T-cell (primary cell): ENCODE measurements at regions not wholly inside any gene's neighbourhood (a gene's known extent, or its start where the extent isn't known, plus 50 kb on each side); places are given as distances from the start of the nearest gene placed in this dataset.

Experiments
- ATAC-seq, 4 experiments: fragments of 200-7000 bp in 3 of 4; fragments of 150-1000 bp in 1 of 4; cut with Tn5 transposase; replicated peaks in 1 of 4; 1 replicate in 3 of 4; 2 replicates in 1 of 4; pipeline ENCODE4 v1.10.0; 2021; ENCODE audit warnings: moderate library complexity in 3 of 4, mild to moderate bottlenecking in 2 of 4, moderate number of reproducible peaks in 1 of 4
- CTCF ChIA-PET, 2 donors: fragments of 300-600 bp; sonication (Branson Sonifier 250); formaldehyde crosslinking; loops; one replicate each; lab custom pipeline; 2022; ENCODE audit warnings: antibody characterized with exemption in 2 of 2; lab: Charles Lee
- POLR2A ChIA-PET, 2 donors: fragments of 300-600 bp; sonication (Branson Sonifier 250); formaldehyde crosslinking; loops; one replicate each; lab custom pipeline; 2022; ENCODE audit warnings: antibody characterized with exemption in 2 of 2; lab: Charles Lee
- DNase-seq, 35 experiments: peaks; one replicate each; pipeline versions ENCODE4 v3.0.0 to v3.0.0-alpha.2; 2013 to 2023
- H3K27ac ChIP-seq: one replicate; pipeline ENCODE4 v1.5.1; 2013; ENCODE audit warnings: low read length
- H3K27me3 ChIP-seq, 2 experiments: replicated peaks in 1 of 2; 1 replicate in 1 of 2; 2 replicates in 1 of 2; pipeline versions ENCODE4 v1.6.1 to v1.7.0; 2013; ENCODE audit warnings: low read length in 1 of 2, mixed read lengths in 1 of 2; ENCODE audit not compliant: control insufficient read depth in 2 of 2, insufficient read depth in 2 of 2; ENCODE audit errors: extremely low read depth in 1 of 2
- H3K36me3 ChIP-seq, 2 donors: 1 replicate in 1 of 2; 2 replicates in 1 of 2; pipeline versions ENCODE4 v1.6.1 to v1.7.0; 2013; ENCODE audit warnings: low read length in 1 of 2; ENCODE audit not compliant: control insufficient read depth in 2 of 2, insufficient read depth in 1 of 2; ENCODE audit errors: extremely low read depth in 1 of 2
- H3K4me1 ChIP-seq, 2 experiments: 1 replicate in 1 of 2; 2 replicates in 1 of 2; pipeline versions ENCODE4 v1.6.1 to v1.7.0; 2013; ENCODE audit warnings: low read length in 2 of 2, mixed read lengths in 1 of 2; ENCODE audit not compliant: insufficient read depth in 2 of 2, control insufficient read depth in 1 of 2; ENCODE audit errors: extremely low read depth in 1 of 2
- H3K4me3 ChIP-seq, 2 donors: 1 replicate in 1 of 2; 2 replicates in 1 of 2; pipeline versions ENCODE4 v1.5.1 to v1.7.0; 2013; ENCODE audit warnings: mild to moderate bottlenecking in 2 of 2, low read length in 1 of 2, moderate library complexity in 1 of 2; ENCODE audit not compliant: control insufficient read depth in 1 of 2; ENCODE audit errors: extremely low read depth in 1 of 2
- H3K9me3 ChIP-seq: 2 replicates; pipeline ENCODE4 v1.7.0; 2013
- H3K27ac Mint-ChIP-seq, 2 donors: one replicate each; pipeline ENCODE4 v1.8.0; 2020 to 2021; ENCODE audit warnings: mild to moderate bottlenecking in 2 of 2, mixed read lengths in 2 of 2
- H3K27me3 Mint-ChIP-seq, 2 donors: one replicate each; pipeline ENCODE4 v1.8.0; 2021 to 2022; ENCODE audit warnings: mixed read lengths in 2 of 2
- H3K36me3 Mint-ChIP-seq: one replicate; pipeline ENCODE4 v1.8.0; 2021; ENCODE audit warnings: mixed read lengths
- H3K4me1 Mint-ChIP-seq, 3 donors: one replicate each; pipeline ENCODE4 v1.8.0; 2020 to 2022; ENCODE audit warnings: mixed read lengths in 3 of 3, mild to moderate bottlenecking in 1 of 3
- H3K4me3 Mint-ChIP-seq, 3 donors: one replicate each; pipeline ENCODE4 v1.8.0; 2020 to 2022; ENCODE audit warnings: mild to moderate bottlenecking in 3 of 3, mixed read lengths in 3 of 3, moderate library complexity in 3 of 3
- H3K9me3 Mint-ChIP-seq, 3 donors: one replicate each; pipeline ENCODE4 v1.8.0; 2020 to 2022; ENCODE audit warnings: mixed read lengths in 3 of 3
- WGBS: methylation state at CpG from one replicate; pipeline ENCODE4 v1.1.5; 2013; ENCODE audit warnings: missing lambda C conversion rate; ENCODE audit not compliant: insufficient coverage; 5-methylcytosine and 5-hydroxymethylcytosine counted together

- CTCF ChIA-PET, result no interaction called here
- ATAC-seq (no peak), DNase-seq (no peak)
- Histone ChIP-seq H3K4me1 (peaks cover 0 to 9% of the 10 kb centered on the region in 2 experiments), H3K36me3 (no peaks in the 10 kb centered on the region), H3K4me3 (no peak overlapping the region), H3K9me3 (no peaks in the 10 kb centered on the region), H3K27ac (no peak overlapping the region), H3K27me3 (no peaks in the 10 kb centered on the region)
- Mint-ChIP-seq H3K4me3 (no peak overlapping the region), H3K4me1 (peaks cover 0 to 2% (median 0%) of the 10 kb centered on the region in 3 donors), H3K9me3 (peaks cover 32 to 50% (median 32%) of the 10 kb centered on the region in 3 donors), H3K36me3 (peaks cover 37% of the 10 kb centered on the region), H3K27me3 (no peaks in the 10 kb centered on the region), H3K27ac (no peak overlapping the region)
- POLR2A ChIA-PET, result no interaction called here
- 61% methylated on average over 4 of the region's 11 CpGs for WGBS
Measured at GRCh38 chr7:33700001-33700899, 205.1 kb upstream of the BMPER start.

- ATAC-seq, result no peak
- Histone ChIP-seq H3K4me3 (no peak overlapping the region), H3K27me3 (no peaks in the 10 kb centered on the region), H3K9me3 (no peaks in the 10 kb centered on the region), H3K27ac (no peak overlapping the region), H3K4me1 (peaks cover 0 to 15% of the 10 kb centered on the region in 2 experiments), H3K36me3 (no peaks in the 10 kb centered on the region)
- Mint-ChIP-seq H3K27me3 (no peaks in the 10 kb centered on the region), H3K4me1 (peaks cover 0 to 3% (median 0%) of the 10 kb centered on the region in 3 donors), H3K27ac (no peak overlapping the region), H3K4me3 (no peak overlapping the region), H3K36me3 (peaks cover 37% of the 10 kb centered on the region), H3K9me3 (peaks cover 32 to 50% (median 32%) of the 10 kb centered on the region in 3 donors)
- WGBS, result 69% methylated on average over 7 of the region's 7 CpGs
- ChIA-PET CTCF (no interaction called here), POLR2A (no interaction called here)
- DNase-seq, result no peak
Measured at GRCh38 chr7:33701189-33701740, 204.1 kb upstream of the BMPER start.

- Histone ChIP-seq H3K9me3 (no peaks in the 10 kb centered on the region), H3K36me3 (no peaks in the 10 kb centered on the region), H3K4me1 (peaks cover 0 to 15% of the 10 kb centered on the region in 2 experiments), H3K27me3 (no peaks in the 10 kb centered on the region), H3K27ac (no peak overlapping the region), H3K4me3 (no peak overlapping the region)
- no peaks in the 10 kb centered on the region for H3K27me3 Mint-ChIP-seq
- ATAC-seq (no peak), DNase-seq (no peak)
- H3K36me3 Mint-ChIP-seq, result peaks cover 37% of the 10 kb centered on the region
- peaks cover 32 to 50% (median 32%) of the 10 kb centered on the region in 3 donors for H3K9me3 Mint-ChIP-seq
- H3K4me1 Mint-ChIP-seq, result peaks cover 0 to 3% (median 0%) of the 10 kb centered on the region in 3 donors
- CTCF ChIA-PET, result no interaction called here
- H3K27ac Mint-ChIP-seq, result no peak overlapping the region
- no CpG with 5 or more reads among the region's 2 CpGs for WGBS
- H3K4me3 Mint-ChIP-seq, result no peak overlapping the region
- POLR2A ChIA-PET, result no interaction called here
Measured at GRCh38 chr7:33701927-33702326, 203.4 kb upstream of the BMPER start.

GRCh38 chr7:33702514-33703054, 202.8 kb upstream of the BMPER start:
- no peak overlapping the region for H3K4me3 Mint-ChIP-seq
- ATAC-seq (no peak), DNase-seq (no peak)
- peaks cover 0 to 3% (median 0%) of the 10 kb centered on the region in 3 donors for H3K4me1 Mint-ChIP-seq
- H3K9me3 Mint-ChIP-seq, result peaks cover 32 to 50% (median 32%) of the 10 kb centered on the region in 3 donors
- H3K36me3 ChIP-seq, result no peaks in the 10 kb centered on the region
- no peaks in the 10 kb centered on the region for H3K27me3 ChIP-seq
- no peaks in the 10 kb centered on the region for H3K27me3 Mint-ChIP-seq
- H3K9me3 ChIP-seq, result no peaks in the 10 kb centered on the region
- CTCF ChIA-PET, result no interaction called here
- H3K4me3 ChIP-seq, result no peak overlapping the region
- POLR2A ChIA-PET, result no interaction called here
- peaks cover 0 to 15% of the 10 kb centered on the region in 2 experiments for H3K4me1 ChIP-seq
- H3K27ac Mint-ChIP-seq, result no peak overlapping the region
- H3K27ac ChIP-seq, result no peak overlapping the region
- 83% methylated on average over 1 of the region's 3 CpGs for WGBS
- peaks cover 37% of the 10 kb centered on the region for H3K36me3 Mint-ChIP-seq

DNA sequence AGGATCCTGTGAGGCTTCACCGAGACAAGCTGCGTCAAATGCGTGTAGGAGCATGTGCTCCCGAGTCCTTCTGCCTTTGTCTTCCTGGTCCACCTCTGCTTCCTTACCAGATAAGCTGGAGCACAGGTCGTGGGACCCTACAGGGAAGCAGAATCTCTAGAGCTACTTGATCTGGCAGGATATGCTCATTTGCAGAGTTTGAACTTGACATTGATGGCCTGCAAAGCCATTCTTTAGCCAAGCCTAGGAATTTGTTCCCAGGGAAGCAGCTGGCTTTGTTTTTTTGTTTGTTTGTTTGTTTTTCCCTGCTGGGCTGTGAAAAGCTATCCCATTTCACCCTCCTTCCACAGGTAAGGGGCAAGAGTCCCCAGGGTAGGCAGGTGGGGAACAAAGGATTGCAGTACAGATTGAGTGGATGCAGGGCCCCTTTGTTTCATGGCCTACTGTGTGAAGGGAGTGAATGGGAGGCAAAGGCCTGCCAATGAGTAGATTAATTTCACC, 200.0 kb upstream of the BMPER start:
- H3K4me1 ChIP-seq, result peaks cover 0 to 15% of the 10 kb centered on the region in 2 experiments
- H3K4me3 Mint-ChIP-seq, result no peak overlapping the region

DNA sequence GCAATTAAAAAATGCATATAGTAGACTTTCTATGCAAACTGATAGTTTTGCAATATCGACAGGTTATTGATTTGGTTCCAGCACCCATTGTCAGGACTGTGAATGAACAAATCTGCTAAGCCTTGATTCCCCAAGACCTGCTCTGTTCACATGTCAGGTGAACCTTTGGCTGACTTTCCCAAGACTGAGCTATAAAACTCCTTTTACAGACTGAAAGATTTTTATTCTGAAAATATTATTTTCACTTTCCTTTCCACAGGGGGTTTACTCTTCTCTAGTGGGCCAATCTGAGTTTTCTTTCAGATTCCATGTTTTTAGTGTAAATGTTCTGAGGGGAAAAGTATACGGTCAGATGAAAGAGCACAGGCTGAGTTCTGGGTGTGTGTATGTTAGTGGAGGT, 199.2 kb upstream of the BMPER start:
- Histone ChIP-seq H3K4me1 (peaks cover 0 to 15% of the 10 kb centered on the region in 2 experiments), H3K36me3 (no peaks in the 10 kb centered on the region), H3K9me3 (no peaks in the 10 kb centered on the region), H3K4me3 (no peak overlapping the region), H3K27me3 (no peaks in the 10 kb centered on the region), H3K27ac (peak overlapping the region; percentile 7)
- no peak for ATAC-seq
- DNase-seq, result no peak
- Mint-ChIP-seq H3K27me3 (no peaks in the 10 kb centered on the region), H3K27ac (no peak overlapping the region), H3K4me1 (peaks cover 0 to 3% (median 0%) of the 10 kb centered on the region in 3 donors), H3K36me3 (peaks cover 15% of the 10 kb centered on the region), H3K9me3 (peaks cover 7 to 21% (median 13%) of the 10 kb centered on the region in 3 donors), H3K4me3 (no peak overlapping the region)
- WGBS, result 100% methylated on average over 1 of the region's 2 CpGs
- POLR2A ChIA-PET, result no interaction called here
- CTCF ChIA-PET, result no interaction called here

More for the DNA sequence above, 200.0 kb upstream of the BMPER start:
- Mint-ChIP-seq H3K27me3 (no peaks in the 10 kb centered on the region), H3K9me3 (peaks cover 10 to 29% (median 20%) of the 10 kb centered on the region in 3 donors), H3K27ac (no peak overlapping the region), H3K4me1 (peaks cover 0 to 3% (median 0%) of the 10 kb centered on the region in 3 donors), H3K36me3 (peaks cover 22% of the 10 kb centered on the region)
- peak overlapping the region; percentile 7 for H3K27ac ChIP-seq
- no peak overlapping the region for H3K4me3 ChIP-seq
- CTCF ChIA-PET, result no interaction called here
- DNase-seq (no peak), ATAC-seq (no peak)
- 65% methylated on average over 5 of the region's 5 CpGs for WGBS
- H3K27me3 ChIP-seq, result no peaks in the 10 kb centered on the region
- H3K36me3 ChIP-seq, result no peaks in the 10 kb centered on the region
- POLR2A ChIA-PET, result no interaction called here
- H3K9me3 ChIP-seq, result no peaks in the 10 kb centered on the region
